SIG-M5 treated with dmso at 0.1 percent for 504 hours (cell line): ENCODE measurements at regions not wholly inside any gene's neighbourhood (a gene's known extent, or its start where the extent isn't known, plus 50 kb on each side); places are given as distances from the start of the nearest gene placed in this dataset.

Source experiments
- DNase-seq: peaks from one replicate; lab custom pipeline; 2025; ENCODE audit not compliant: unreplicated experiment; lab: John Stamatoyannopoulos, UW

DNA sequence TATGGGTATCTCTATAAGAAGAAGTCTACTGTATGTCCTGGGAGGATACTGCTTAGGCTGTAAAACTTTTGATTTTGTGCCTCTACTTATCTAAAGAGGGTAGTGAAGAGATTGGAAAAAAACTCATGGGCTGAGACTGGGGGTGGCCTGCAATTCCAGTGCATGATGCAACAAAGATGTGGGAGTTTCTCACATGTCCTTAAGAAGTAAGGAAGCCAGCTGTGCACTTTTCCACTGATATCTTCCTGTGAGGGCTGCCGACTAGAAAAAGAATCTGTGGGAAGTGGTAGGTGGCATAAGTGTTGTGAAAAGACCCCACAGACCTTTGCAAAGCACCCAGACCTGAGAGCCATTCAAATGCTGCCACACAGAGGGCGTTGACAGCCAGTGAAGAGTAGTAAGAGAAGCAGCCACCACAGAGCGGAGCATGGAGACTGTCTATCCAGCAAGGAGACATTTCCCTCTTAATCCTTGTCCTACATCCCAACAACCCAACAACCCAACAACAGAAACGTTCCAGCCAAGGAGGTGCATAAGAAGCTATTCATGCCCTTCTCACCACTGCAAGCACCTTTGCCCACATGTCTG lies 65.1 kb downstream of the PFDN4 start:
- DNase-seq, result no peak

DNA sequence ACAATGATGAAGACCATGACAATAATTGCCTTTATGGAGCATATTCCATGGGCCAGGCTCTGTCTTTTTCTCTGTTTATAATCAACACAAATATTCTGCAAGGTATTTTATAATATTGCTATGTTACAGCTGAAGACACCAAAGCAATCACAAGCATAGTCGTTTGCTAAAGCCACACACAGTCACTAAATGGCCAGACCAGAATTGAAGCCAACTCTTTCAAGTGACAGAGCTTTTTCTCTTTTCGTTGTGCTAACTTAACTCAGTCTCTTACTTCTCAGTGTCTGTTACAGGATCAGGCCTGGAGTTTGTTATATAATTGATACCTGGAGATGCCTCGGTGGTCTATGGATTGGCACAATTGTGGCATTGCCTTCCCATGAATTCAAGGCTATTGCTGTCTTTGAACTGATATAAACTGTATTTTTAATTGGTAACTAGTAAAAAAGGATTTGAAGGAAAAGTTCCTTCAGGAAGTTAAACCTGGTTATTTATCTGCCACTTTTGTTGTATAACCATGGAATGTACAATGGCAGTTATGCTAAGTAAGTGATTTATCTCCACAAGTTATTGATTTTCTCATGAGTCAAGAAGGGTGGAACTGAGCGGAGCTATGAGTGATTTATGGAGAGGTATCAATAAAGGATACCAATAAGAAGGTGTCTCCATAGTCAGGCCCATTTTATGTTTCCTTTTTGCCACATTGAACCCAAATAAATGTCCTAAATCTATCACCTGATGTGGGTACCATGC lies 67.6 kb downstream of the PFDN4 start:
- DNase-seq, result no peak

DNA sequence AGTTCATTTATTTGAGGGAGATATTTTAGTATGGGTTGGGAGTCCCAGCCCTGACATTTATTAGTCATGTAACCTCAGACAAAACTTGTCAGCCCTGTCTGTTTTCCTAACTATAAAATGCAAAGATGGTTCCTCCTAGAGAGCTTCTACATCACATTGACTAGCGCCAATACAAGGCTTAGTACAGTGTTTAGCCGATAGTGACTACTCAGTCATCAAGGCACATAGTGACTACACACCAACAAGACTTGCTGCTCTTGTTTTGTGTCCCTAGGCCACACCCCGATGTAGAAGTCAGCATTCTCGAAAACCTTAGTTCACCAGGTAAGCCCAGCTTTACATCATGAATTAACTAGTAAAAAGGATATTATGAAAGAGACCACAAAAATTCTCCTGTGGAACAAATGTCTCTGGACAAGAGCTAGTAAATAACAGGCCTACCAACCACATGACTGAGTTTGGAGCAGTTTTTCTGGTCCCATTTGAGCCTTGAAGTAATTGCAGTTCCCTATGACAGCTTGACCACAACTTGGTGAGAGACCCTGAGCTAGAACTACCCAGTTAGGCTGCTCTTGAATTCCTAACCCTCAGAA lies 68.8 kb downstream of the PFDN4 start:
- peak; percentile 48 for DNase-seq

DNA sequence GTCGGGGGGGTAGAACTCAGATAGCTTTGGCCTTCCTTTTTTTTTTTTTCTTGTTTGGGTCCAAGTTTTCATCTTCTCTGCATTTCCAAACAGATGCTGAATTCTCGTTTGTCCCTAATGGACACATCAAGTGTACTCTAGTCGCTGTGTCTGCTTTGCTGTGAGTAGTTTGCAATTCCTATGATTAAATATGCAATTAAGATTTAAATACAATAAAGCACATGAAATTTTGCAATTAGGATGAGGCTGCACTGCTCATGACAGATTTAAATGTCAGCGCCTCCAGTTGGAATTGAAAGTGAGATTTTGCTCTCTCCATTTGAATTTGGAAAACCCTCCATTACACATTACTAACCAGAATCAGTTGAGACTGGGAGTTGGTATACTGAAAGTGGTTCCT lies 70.4 kb downstream of the PFDN4 start:
- no peak for DNase-seq

DNA sequence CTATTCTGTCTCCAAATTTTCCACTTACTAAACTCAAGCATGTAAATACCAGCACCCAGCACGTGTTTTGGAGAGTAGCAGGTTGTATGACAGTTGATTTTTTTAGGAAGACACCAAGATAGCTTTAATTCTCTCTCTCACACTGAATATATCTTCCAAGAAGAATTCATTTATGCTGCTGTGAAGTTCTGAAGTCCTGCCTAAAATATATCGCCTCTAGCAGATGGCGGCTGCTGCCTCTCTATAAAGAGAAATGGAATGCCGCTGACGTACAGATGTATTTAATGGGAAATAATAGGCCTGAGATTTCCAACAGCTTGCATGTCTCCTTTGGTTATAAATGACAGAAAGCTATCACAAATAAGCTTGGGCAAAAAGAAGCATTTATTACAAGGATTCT lies 74.7 kb downstream of the PFDN4 start:
- DNase-seq, result no peak

DNA sequence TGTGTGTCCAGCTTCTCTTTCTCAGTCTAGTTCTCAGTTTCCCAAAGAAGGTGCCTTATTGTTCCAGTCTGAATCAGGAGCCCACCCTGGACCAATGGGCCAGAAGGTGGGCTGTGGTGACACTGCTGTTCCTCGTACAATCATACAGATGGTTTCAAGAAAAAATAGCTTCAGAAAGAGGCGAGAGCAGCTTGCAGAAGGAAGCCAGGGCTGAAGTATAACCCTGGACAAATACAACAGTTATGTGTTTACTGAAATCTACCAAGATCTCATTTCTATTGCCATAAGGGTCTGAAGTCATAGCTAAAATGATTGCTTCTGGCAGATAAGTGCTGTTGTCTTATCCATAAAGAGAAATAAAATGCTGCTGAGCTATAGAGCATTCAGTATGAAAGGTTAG lies 75.4 kb downstream of the PFDN4 start:
- DNase-seq, result no peak

DNA sequence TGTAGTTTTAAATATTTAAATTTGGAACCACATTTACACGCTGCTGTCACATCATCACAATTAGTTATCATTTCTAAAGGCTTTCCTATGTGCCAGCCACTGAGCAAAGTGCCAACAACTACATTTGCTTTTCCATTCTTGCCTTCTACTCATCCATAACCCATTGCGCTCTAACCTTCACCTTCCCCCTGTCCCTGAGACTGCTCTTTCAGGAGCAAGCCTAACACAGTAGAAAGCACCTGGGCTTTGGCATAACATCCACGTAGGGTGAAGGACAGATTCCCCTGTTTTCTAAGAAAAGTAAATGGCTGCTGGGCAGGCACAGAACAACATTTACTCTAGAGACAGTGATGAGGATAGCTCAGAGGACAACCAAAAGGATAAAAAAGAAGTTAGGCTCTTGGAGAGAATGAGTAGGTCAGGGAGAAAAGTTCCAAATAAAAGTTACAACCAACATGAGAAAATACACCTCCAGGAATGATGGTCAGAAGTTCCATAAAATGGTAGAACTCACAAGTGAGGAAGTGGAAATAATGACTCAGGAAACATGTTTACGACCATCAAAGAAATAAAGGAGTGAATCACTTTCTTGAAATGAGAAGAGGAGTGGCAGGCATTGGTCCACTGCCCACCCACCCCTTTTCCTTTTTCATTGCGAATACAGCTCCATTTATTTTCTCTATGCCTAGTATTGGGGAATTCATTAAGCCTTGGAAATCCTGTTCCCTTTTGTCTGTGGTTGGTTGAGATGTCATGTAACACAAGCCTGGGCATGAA lies 77.2 kb downstream of the PFDN4 start:
- DNase-seq, result no peak

DNA sequence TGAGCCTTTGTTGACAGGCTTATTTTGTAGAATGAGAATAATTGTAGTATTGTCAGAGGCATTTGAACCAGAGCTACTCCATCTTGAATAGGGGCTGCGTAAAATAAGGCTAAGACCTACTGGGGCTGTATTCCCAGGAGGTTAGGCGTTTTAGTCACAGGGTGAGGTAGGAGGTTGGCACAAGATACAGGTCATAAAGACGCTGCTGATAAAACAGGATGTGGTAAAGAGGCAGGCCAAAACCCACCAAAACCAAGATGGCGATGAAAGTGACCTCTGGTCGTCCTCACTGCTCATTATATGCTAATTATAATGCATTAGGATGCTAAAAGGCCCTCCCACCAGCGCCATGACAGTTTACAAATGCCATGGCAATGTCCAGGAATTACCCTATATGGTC lies 82.7 kb downstream of the PFDN4 start:
- no peak for DNase-seq

DNA sequence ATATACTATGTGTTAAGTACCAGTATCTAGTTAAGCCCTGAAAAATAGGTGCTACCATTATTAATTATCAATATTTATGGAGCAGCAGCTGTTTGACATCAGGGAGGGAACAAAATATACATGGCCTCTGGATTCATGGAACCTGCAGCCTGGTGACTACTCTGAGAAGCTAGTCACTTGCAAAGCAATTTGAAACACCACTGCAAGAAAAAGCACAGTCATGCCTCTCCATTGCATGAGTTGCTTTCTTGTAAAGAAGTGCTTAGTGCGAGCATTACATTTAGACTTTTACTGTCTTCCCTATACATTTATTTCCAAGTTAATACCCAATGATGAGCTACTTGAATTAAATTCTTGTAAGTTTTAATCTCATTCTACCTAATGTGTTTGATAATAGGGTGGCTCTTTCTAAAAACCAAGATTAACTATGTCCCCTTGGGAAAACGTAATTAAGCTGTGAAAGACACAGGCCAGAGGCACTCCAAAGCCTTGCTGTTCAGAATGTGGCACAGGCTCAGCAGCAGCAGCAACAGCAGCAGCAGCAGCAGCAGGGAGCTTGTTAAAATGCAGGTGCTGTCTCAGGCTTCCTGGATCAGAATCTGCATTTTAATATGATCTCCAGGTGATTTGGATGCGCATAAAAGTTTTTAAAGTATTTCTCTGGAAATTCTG lies 83.6 kb downstream of the PFDN4 start:
- DNase-seq, result no peak

DNA sequence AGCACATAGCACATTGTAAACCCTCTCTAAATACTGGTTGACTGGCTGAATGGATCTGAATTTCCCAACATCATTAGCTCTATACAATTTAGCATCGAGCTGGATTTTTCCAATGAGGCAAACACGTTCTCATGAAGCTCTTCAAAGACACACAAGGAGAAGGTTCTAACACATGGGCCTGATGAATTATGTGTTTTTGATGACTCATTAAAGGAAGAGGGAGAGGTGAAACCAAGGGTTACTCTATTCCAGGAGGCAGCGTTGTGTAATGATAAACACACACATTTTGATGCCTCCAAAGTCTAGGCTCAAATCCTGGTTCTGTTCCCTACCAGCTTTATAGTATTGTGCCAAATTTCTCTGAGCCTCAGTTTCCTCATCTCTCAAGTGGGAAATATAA lies 84.3 kb downstream of the PFDN4 start:
- DNase-seq, result no peak

DNA sequence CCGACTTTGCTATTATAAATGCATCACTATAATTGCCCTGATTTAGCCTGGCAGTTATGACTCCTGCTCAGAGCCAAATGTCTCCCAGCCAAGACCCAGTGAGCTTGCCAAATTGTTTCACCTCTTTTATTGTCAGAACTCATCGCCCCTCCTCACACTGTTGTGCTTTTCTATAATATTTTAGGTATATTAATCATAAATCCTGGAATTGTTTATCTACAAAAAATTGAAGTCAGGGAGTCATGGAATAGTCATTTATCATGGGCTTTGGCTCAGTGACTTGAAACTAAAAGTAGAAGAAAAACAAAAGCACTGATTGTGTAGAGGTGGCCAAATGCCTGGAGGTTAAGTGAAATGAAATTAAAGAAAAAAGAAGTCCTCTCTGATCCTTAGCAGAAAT lies 85.6 kb downstream of the PFDN4 start:
- no peak for DNase-seq

DNA sequence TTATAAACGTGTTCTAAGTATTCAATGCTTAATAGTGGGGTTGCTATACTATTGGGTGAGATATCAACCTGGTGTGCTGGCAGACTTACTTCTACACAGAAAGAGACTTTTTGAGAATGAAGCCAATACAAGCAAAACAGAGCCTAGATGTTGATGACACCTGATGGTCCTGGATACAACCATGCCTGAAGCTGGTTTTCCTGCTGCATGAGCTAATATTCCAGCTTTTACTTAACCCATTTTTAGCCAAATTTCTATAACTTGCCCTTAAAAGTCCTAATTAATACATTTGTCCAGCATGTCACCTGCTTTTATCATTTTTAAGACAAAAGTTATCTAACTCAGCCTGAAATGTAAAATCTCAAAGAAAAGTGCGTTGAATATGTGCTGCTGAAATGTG lies 86.2 kb downstream of the PFDN4 start:
- no peak for DNase-seq

DNA sequence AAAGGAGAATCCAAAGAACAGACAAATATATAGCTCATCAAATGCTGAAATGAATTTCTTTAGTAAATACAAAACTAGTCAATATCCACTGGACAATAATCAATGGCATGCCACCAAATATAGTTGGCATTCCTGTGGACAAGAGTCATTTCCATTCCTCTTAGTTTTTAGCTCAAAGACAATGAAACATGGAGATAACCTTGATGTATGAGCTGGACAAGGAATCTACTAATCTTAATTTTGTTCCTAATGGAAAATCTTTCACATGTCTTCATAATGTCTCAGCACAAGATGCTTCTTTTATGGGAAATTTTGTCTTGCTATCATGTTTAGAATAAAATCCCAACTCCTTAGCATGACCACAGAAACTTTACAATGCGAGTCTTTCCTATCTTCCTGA lies 87.8 kb downstream of the PFDN4 start:
- DNase-seq, result no peak

DNA sequence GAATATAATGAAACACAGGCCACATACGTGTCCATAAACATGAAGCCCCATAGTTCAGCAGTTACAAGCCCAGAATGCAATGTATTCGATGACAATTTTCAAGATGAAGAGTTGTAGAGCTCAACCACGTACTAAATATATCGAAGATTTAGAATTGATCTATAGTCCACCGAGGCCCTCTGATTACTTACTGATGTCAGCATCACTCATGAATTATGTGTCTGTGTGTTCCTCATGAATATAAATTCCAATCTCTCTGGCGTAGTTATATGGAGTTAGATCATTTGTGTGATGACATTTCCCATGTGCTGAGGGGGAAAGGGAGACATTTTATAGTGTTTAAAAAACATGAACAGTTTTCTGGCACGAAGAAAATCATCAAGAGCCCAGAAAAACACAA lies 97.5 kb downstream of the PFDN4 start:
- DNase-seq, result no peak

DNA sequence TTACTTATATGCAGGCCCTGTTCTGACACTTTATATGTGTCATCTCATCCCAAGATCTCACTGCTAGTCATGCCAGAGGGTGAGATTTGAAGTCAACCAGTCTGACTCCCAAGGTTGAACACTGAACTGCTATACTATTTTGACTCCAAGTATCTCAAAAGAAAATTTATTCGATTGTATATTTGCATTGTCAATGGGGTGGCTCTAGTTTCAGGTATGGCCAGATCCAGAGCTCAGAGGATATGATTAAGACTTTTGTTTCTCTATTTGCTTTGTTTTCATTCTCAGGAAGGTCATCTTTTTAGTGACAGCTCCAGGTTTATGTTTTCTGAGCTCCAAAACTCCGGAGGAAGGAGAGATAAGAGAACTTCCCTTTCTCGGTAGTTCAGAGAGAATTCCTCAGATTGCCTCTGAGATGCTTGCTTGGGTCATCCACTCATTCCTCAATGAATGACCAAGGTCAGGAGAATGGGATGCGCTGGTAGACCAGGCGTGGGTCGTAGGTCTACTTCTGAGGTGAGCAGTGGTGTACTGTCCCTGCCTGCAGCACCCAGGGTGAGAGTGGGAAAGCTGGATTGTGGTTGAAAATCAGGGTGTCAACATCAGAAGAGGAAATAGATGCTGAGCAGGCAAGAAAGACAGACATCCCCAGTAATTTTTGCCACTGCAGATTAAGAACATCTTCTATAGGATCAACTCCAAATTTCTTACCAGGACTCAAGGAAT lies 99.3 kb downstream of the PFDN4 start:
- DNase-seq, result no peak

DNA sequence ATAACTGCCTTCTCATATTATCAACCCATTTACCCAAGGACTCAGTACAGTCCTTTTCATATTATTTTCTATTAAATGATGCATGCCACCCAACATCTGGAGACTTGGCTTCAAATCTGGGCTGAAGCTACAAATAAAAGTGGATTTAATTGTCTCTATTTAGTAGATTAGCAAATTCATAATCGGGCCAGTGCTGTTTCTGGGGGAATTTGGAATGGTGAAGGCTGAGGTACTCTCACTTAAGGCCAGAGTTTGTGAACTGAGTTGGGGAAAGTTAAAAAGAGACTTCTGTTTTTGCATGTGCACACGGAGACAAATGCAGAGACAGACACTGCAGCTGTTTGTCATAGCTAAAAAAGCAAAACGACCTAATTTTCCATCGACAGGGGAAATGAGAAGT lies 100.9 kb downstream of the PFDN4 start:
- DNase-seq, result no peak

DNA sequence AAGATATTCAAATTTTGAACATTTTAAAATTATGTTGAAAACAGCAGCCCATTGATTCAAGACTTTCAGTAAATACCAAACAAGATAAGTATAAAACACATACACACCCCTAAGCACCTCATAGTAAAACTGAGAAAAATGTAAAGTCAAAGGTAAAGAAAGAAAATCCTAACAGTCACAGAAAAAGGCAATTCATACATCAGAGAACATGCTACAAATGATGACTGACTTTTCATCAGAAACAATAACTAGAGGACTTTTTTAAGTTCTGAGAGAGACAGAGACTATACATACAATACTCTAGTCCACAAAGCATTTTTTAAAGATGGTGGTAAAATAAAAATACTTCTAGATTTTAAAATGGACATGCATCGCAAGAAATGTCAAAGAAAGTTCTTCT lies 111.0 kb downstream of the PFDN4 start:
- no peak for DNase-seq

DNA sequence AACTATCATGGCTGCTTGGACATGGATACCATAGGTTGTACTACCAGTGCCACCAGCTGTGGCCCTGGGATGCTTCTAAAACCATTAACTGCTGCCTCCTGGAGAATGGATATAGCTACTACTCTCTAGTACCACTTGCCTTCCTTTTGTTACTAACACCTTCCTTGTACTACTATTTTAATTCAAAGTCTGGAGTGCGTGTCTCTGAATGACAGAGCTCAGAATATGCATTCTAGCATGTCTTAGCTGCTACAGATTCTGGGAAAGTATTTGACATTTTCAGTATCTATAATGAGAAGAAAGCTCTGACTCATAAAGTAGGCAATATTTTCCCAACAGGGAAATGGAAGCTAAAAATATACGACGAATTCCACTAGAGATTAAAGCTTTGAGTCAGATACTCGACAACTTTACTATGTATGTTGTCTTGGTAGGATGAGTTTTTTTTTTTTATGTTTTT lies 112.3 kb downstream of the PFDN4 start:
- peak; percentile 78 for DNase-seq

DNA sequence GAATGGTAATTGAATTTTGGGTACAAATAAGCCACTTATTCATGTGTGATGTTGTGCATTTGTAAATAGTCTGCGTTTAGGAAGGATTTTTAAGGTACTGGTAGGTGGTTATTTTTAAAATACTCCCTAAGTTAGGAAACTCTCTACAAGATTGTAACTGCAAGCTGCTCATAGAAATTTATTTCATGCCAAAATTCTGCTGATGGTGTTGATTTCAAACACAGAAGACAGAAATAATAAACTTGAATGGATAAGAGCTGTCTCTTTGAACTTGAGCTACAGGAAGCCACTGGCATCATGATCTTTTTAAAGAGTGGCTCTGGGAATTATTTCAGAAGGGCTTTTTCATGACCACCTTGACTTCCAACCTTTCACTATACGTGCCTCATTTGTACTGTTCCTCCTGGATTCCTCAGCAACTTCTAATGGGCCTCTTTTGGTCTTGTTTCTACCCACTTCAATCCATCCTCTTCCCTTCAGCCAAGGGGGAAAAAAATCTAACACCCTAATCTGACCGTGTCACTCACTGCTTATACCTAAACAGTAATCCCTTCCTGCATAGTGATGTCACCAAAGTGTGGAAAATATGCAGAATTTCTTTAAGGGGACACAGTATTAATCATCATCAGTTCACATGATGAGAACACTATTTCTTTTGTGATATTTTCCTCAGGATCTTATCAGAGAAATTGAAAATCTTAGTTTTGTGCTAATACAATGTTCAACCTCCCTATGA lies 113.6 kb downstream of the PFDN4 start:
- DNase-seq, result no peak

DNA sequence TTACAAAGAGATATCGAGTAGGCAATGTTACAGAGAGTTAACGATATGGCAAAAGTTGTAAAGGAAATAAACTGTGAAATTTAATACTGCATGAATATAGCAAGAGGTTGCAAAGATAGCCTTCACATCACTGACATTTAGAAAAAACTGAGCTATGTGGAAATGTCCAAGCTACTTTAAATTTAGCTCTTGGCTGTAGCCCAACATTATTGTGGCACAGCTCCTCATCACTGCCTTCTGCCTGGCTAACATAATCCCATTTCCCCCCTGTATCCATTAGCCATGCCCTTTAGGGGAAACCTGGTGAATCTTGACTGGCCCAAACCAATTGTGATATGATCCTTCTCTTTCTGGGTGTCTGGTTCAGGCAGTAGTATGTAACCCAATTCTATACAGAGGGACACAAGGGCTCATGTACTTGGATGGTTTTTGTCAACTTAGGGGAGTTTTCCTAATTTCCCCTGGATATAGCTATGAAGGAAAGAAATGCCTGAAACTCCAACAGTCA lies 115.4 kb downstream of the PFDN4 start:
- DNase-seq, result no peak
